NCI-H524 (cell line): ENCODE measurements at regions not wholly inside any gene's neighbourhood (a gene's known extent, or its start where the extent isn't known, plus 50 kb on each side); places are given as distances from the start of the nearest gene placed in this dataset.
"Not testable (repeated sequence)": the region's sequence is repeated elsewhere in the genome, so short reads cannot be mapped to it uniquely, and the experiment has no call there.

Experiments
- DNase-seq, 2 experiments: peaks; one replicate each; lab custom pipeline; 2025; lab: John Stamatoyannopoulos, UW

DNA sequence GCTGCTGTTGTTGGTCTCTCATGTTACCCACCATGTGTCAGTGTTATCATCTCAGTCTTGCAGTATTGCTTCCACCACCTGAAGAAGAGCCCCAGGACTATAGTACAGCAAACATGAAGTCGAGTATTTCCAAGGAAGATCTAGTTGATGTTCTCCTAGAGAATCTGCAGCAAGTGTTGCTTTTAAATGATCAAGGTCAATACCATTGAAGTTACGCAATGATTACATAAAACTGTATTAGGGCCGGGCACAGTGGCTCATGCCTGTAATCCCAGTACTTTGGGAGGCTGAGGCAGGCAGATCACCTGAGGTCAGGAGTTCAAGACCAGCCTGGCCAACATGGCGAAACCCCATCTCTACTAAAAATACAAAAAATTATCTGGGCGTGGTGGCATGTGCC is 173.9 kb downstream of the TJP1 start:
- DNase-seq, result not testable (repeated sequence)

- no peak for DNase-seq
These were observed 176.4 kb downstream of the TJP1 start for GRCh38 chr15:29645841-29646240.

- DNase-seq, result not testable (repeated sequence)
These were observed 177.9 kb downstream of the TJP1 start for GRCh38 chr15:29644361-29644760.

- DNase-seq, result no peak
These were observed 183.5 kb downstream of the TJP1 start for GRCh38 chr15:29638781-29639180.

DNA sequence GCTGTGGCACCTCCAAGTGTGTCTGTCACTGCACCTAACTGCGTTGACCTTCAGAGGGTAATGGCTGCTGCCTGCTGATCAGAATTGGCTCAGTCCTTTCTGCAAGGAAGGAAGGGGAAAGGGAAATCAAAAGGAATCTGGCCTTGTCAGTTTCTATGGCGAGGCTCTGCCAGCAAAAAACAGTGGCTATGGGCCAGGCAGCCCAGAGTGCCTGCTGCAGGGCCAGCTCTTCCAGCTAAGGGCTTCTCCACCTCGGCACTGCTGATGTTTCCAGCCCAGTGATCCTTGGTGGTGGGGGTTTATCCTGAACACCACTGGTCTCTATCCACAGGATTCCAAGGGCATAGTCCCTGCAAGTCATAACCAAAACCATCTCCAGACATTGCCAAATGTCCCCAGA is 184.3 kb downstream of the TJP1 start:
- no peak for DNase-seq

- no peak for DNase-seq
These were observed 184.7 kb downstream of the TJP1 start for GRCh38 chr15:29637555-29637954.

- DNase-seq, result no peak
These were observed 185.3 kb downstream of the TJP1 start for GRCh38 chr15:29636921-29637320.

GRCh38 chr15:29636140-29636539 is 186.1 kb downstream of the TJP1 start:
- no peak for DNase-seq

DNA sequence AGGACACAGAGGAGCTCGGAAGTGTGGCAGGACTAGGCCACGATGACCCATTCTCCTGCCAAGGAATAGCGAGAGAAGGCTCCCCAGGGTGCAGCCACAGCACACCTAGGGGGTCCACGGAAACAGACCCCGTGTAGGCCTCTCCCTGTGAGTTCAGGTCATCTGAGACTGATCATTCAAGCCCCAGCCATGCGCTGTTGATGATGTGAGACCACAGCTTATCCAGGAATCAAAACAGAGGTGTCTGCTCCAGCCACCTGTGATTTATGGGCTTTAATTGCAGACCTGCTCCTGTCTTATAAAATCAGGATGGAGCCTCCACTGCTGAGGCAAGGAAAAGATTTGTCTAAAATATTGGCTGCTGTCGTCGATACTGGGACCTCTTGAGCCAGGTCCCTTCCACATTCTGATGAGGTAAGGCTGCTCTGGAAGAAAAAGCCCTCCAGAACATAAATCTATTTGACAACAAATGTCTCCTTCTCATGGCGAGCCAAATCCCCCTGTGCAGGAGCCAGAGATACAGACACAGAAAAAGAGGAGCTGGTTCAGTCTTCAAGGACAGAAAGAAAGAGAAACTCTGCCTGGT is 186.7 kb downstream of the TJP1 start:
- no peak for DNase-seq

GRCh38 chr15:29633971-29634370 is 188.3 kb downstream of the TJP1 start:
- no peak for DNase-seq

DNA sequence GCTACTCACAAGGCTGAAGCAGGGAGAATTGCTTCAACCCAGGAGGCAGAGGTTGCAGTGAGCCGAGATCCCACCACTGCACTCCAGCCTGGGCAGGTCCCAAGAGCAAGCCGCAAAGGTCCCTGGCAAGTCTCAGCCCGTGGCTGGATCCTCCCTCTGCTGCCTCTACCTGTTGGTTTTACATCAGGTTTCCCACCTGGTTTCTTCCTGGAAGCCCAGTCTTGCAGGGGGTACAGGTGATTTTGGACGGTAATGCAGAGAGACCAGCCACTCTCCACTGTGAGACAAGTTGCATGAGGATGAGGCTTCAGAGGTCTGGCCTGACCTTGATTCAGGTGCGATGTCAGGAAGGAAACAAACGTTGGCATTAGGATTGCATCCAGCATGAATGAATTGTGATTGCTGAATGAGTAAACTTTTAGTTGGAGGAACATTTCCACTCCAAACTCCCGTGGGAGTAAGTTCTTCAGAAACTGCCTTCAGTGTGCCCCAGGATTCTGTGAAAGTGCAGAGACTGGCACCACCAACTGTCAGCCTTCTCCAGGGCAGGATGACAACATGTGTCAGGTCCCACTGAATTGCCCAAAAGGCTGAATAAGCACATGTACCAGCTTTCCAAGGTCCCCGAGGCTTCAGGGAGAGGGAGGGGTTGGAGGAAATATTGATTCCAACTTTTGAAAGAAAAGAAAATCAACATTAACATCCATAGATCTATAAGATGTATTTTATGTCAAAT is 189.4 kb downstream of the TJP1 start:
- no peak for DNase-seq

- peak; percentile 48 to 83 for DNase-seq
These were observed 190.9 kb downstream of the TJP1 start for GRCh38 chr15:29631076-29632070.

GRCh38 chr15:29624271-29624670 is 198.0 kb downstream of the TJP1 start:
- DNase-seq, result no peak

- DNase-seq, result no peak
These were observed 199.1 kb downstream of the TJP1 start for GRCh38 chr15:29623116-29623639.

- no peak for DNase-seq
These were observed 199.6 kb downstream of the TJP1 start for GRCh38 chr15:29622637-29623036.

- DNase-seq, result no peak
These were observed 200.7 kb downstream of the TJP1 start for GRCh38 chr15:29621616-29622015.

GRCh38 chr15:29618586-29618985 is 203.7 kb downstream of the TJP1 start:
- DNase-seq, result no peak

GRCh38 chr15:29616512-29616911 is 205.8 kb downstream of the TJP1 start:
- DNase-seq, result no peak

- no peak for DNase-seq
These were observed 206.5 kb downstream of the TJP1 start for GRCh38 chr15:29615791-29616190.

- no peak for DNase-seq
These were observed 208.3 kb downstream of the TJP1 start for GRCh38 chr15:29613951-29614382.

DNA sequence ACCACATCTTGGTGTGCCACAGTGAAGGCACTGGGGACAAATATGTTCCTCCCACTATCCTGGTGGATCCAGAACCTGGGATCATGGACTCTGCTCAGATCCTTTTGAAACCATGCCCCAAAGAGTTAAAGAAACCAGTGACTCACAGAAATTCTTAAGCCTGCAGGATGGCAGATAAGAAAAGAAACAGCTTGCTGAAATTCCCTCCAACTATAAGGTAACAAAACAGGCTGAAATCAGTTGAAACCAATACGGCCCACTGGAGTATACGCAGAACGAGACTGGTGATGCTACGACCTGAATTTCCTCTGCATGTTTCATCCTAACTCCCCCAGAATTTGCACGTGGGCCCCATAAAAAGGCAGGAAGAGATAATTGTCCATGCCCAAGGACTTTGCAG is 209.6 kb downstream of the TJP1 start:
- no peak for DNase-seq

DNA sequence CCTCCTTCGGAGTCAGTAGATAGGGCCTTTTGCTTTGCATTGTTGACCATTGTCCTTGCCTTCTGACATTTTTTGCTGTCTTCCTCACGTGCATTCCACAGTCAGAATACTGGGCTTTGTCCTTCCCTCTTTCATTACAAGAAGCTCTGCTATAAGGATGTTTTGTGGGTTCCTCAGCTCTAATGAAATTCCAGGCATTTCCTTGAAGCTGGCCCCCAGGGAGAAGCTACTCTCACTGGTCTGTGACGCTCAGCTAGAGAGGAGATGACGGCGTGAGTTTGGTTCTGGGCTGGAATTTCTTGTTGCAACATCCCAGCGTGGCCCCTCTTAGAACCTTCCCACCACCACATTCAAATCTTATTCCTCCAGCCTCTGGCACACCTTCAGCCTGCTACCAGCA is 210.2 kb downstream of the TJP1 start:
- no peak for DNase-seq
